GM23338 (cell line): ENCODE measurements at regions not wholly inside any gene's neighbourhood (a gene's known extent, or its start where the extent isn't known, plus 50 kb on each side); places are given as distances from the start of the nearest gene placed in this dataset.

Experiments
- POLR2AphosphoS5 ChIP-seq: IDR thresholded peaks from 2 replicates; pipeline ENCODE4 v1.6.1; 2016; ENCODE audit warnings: antibody characterized with exemption, low read depth
- TF ChIP-seq, protein P1 (sequence below), 2 experiments: fragments of 200-600 bp in 1 of 2; sonication (generic) in 1 of 2; conservative IDR thresholded peaks; 2 replicates each; pipeline versions ENCODE4 v1.5.1 to v1.6.1; 2016 to 2017; ENCODE audit warnings: antibody characterized with exemption in 2 of 2, low read depth in 2 of 2, mild to moderate bottlenecking in 2 of 2, moderate library complexity in 1 of 2

DNA sequence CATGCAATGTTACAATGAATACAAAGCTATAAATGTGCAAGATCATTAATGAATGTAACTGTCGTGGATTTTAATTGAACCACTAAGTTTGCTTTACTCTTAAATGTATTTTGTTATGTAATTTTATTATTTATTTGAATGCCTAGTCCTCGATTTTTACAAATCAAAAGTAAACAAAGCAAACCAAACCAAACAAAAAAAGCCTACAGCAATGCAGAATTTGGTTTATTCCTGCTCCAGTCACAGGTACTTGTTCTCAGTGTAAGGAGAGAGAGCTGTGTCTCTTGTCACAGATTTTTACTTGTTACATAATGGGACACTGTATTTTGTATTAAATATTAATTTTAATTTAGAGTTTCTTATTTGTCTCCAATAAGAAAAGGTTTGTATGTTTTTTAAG lies 584.3 kb upstream of the SLITRK6 start:
- TF ChIP-seq, protein P1, sequence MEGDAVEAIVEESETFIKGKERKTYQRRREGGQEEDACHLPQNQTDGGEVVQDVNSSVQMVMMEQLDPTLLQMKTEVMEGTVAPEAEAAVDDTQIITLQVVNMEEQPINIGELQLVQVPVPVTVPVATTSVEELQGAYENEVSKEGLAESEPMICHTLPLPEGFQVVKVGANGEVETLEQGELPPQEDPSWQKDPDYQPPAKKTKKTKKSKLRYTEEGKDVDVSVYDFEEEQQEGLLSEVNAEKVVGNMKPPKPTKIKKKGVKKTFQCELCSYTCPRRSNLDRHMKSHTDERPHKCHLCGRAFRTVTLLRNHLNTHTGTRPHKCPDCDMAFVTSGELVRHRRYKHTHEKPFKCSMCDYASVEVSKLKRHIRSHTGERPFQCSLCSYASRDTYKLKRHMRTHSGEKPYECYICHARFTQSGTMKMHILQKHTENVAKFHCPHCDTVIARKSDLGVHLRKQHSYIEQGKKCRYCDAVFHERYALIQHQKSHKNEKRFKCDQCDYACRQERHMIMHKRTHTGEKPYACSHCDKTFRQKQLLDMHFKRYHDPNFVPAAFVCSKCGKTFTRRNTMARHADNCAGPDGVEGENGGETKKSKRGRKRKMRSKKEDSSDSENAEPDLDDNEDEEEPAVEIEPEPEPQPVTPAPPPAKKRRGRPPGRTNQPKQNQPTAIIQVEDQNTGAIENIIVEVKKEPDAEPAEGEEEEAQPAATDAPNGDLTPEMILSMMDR (conservative IDR thresholded peaks at IDR 0.05; ENCODE audit: low read depth in 2 of 2) = no peak
- TF ChIP-seq POLR2AphosphoS5 = no peak
